ENCODE measurements at regions not wholly inside any gene's neighbourhood (a gene's known extent, or its start where the extent isn't known, plus 50 kb on each side); places are given as distances from the start of the nearest gene placed in this dataset.

GRCh38 chr13:105579821-105580710 lies 955.4 kb downstream of the EFNB2 start:
- H3K27ac ChIP-seq (ENCODE audit: insufficient read depth, low read length, poor library complexity, severe bottlenecking): no peak overlapping the region
- DNase-seq: no peak
- no peaks in the 10 kb centered on the region for H3K36me3 ChIP-seq (ENCODE audit: control insufficient read depth, insufficient read depth, low read length)
- H3K27me3 ChIP-seq (replicated peaks; ENCODE audit: control insufficient read depth, insufficient read depth, low read length, poor library complexity, severe bottlenecking): no peaks in the 10 kb centered on the region
- H3K9me3 ChIP-seq (ENCODE audit: control insufficient read depth, low read length): no peaks in the 10 kb centered on the region
- no peaks in the 10 kb centered on the region for H3K4me1 ChIP-seq (ENCODE audit: control insufficient read depth, insufficient read depth, low read length, poor library complexity, severe bottlenecking)
- no peak overlapping the region for H3K4me3 ChIP-seq (ENCODE audit: insufficient read depth, low read depth, low read length, poor library complexity, severe bottlenecking)

DNA sequence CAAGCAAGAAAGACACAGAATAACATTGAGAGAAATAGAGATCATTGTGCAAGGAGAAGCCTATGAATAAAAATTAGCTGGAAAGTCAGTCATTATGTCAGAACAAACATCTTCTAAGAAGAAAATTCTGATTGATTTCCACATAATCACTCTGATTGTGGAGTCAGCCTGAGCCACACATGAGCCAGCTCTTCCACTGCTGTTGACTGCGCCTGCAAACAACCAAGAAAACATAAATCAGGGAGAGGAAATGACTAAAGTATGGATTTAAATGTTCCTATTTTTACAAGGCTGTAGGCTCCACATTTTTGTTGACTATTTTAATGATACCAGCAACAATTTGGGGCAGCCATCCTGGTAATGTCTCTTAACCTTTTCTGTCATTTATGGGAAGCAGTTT lies 962.3 kb downstream of the EFNB2 start:
- Histone ChIP-seq H3K4me3 (ENCODE audit: insufficient read depth, low read depth, low read length, poor library complexity, severe bottlenecking) (no peak overlapping the region), H3K4me1 (ENCODE audit: control insufficient read depth, insufficient read depth, low read length, poor library complexity, severe bottlenecking) (no peaks in the 10 kb centered on the region), H3K36me3 (ENCODE audit: control insufficient read depth, insufficient read depth, low read length) (no peaks in the 10 kb centered on the region), H3K27ac (ENCODE audit: insufficient read depth, low read length, poor library complexity, severe bottlenecking) (no peak overlapping the region), H3K27me3 (replicated peaks; ENCODE audit: control insufficient read depth, insufficient read depth, low read length, poor library complexity, severe bottlenecking) (no peaks in the 10 kb centered on the region), H3K9me3 (ENCODE audit: control insufficient read depth, low read length) (no peaks in the 10 kb centered on the region)
- no peak for DNase-seq

GRCh38 chr13:105572401-105572800 lies 963.1 kb downstream of the EFNB2 start:
- Histone ChIP-seq H3K9me3 (ENCODE audit: control insufficient read depth, low read length) (no peaks in the 10 kb centered on the region), H3K27ac (ENCODE audit: insufficient read depth, low read length, poor library complexity, severe bottlenecking) (no peak overlapping the region), H3K4me1 (ENCODE audit: control insufficient read depth, insufficient read depth, low read length, poor library complexity, severe bottlenecking) (no peaks in the 10 kb centered on the region), H3K4me3 (ENCODE audit: insufficient read depth, low read depth, low read length, poor library complexity, severe bottlenecking) (no peak overlapping the region), H3K27me3 (replicated peaks; ENCODE audit: control insufficient read depth, insufficient read depth, low read length, poor library complexity, severe bottlenecking) (no peaks in the 10 kb centered on the region), H3K36me3 (ENCODE audit: control insufficient read depth, insufficient read depth, low read length) (no peaks in the 10 kb centered on the region)
- DNase-seq: no peak

DNA sequence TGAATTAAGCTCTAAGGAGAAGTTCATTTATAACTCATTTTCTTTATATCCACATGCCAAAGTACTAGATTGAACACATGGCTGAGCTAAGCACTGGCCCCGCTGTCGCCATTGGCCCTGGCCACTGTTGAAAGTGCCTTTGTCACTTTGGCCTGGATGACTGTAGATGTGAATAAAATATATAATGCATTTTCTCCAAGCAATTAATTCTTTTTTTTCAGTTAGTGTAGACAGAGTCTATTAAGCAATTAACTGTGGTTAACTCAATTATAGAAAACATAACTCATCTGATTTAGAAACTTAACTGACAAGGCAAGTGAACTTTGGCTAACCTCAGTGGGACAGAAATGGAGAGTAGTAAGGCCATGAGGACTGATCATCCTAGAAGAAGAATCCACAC lies 965.6 kb downstream of the EFNB2 start:
- H3K27ac ChIP-seq (ENCODE audit: insufficient read depth, low read length, poor library complexity, severe bottlenecking): no peak overlapping the region
- H3K4me3 ChIP-seq (ENCODE audit: insufficient read depth, low read depth, low read length, poor library complexity, severe bottlenecking): no peak overlapping the region
- H3K4me1 ChIP-seq (ENCODE audit: control insufficient read depth, insufficient read depth, low read length, poor library complexity, severe bottlenecking): no peaks in the 10 kb centered on the region
- H3K9me3 ChIP-seq (ENCODE audit: control insufficient read depth, low read length): no peaks in the 10 kb centered on the region
- DNase-seq: no peak
- H3K27me3 ChIP-seq (replicated peaks; ENCODE audit: control insufficient read depth, insufficient read depth, low read length, poor library complexity, severe bottlenecking): no peaks in the 10 kb centered on the region
- no peaks in the 10 kb centered on the region for H3K36me3 ChIP-seq (ENCODE audit: control insufficient read depth, insufficient read depth, low read length)

GRCh38 chr13:105567951-105568525 lies 967.4 kb downstream of the EFNB2 start:
- no peak overlapping the region for H3K4me3 ChIP-seq (ENCODE audit: insufficient read depth, low read depth, low read length, poor library complexity, severe bottlenecking)
- H3K27ac ChIP-seq (ENCODE audit: insufficient read depth, low read length, poor library complexity, severe bottlenecking): no peak overlapping the region
- no peaks in the 10 kb centered on the region for H3K27me3 ChIP-seq (replicated peaks; ENCODE audit: control insufficient read depth, insufficient read depth, low read length, poor library complexity, severe bottlenecking)
- H3K36me3 ChIP-seq (ENCODE audit: control insufficient read depth, insufficient read depth, low read length): no peaks in the 10 kb centered on the region
- no peaks in the 10 kb centered on the region for H3K9me3 ChIP-seq (ENCODE audit: control insufficient read depth, low read length)
- DNase-seq: no peak
- H3K4me1 ChIP-seq (ENCODE audit: control insufficient read depth, insufficient read depth, low read length, poor library complexity, severe bottlenecking): no peaks in the 10 kb centered on the region

DNA sequence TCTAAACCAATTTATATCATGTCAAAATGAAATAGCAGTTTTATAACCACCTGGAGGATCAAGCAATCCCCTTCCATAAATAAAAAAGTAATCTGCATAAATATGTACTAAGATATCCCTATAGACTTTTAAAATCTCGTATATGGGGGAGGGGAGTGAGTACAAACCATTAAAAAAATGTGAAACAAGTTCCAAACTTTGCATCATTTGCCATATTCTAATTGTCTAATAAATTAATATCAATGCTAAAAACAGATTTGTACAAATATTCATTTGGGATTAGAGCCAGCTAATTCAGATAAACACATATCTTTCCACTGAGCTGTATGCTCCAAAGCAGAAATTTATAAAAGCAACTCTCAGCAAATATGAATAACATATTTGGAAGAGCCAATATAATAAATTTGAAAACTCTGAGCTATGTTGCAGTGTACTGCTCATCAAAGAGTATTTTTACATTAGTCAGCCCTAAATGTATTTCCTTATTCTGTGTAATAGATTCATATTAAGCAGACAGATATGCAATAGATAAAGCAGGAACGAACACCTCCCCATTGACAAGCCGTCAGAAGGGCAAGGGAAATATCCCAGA lies 970.2 kb downstream of the EFNB2 start:
- H3K4me3 ChIP-seq (ENCODE audit: insufficient read depth, low read depth, low read length, poor library complexity, severe bottlenecking): no peak overlapping the region
- no peaks in the 10 kb centered on the region for H3K27me3 ChIP-seq (replicated peaks; ENCODE audit: control insufficient read depth, insufficient read depth, low read length, poor library complexity, severe bottlenecking)
- H3K27ac ChIP-seq (ENCODE audit: insufficient read depth, low read length, poor library complexity, severe bottlenecking): no peak overlapping the region
- H3K9me3 ChIP-seq (ENCODE audit: control insufficient read depth, low read length): no peaks in the 10 kb centered on the region
- H3K4me1 ChIP-seq (ENCODE audit: control insufficient read depth, insufficient read depth, low read length, poor library complexity, severe bottlenecking): no peaks in the 10 kb centered on the region
- H3K36me3 ChIP-seq (ENCODE audit: control insufficient read depth, insufficient read depth, low read length): no peaks in the 10 kb centered on the region
- DNase-seq: no peak

DNA sequence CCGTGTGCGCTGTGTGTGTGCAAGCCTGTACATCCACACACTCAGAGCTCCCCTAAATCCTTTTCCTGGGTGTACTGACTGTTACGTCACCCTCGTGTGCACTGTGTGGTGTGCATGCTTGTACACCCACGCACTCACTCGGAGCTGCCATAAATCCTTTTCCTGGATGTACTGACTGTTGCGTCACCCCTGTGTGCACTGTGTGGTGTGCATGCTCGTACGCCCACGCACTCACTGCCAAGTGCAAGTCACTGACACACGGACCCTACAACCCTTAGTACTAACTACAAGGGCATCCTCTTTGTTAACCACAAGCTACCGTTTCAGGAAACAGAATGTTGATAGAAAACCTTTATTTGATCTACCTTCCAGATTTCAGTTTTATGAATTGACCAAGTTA lies 983.4 kb downstream of the EFNB2 start:
- H3K27ac ChIP-seq (ENCODE audit: insufficient read depth, low read length, poor library complexity, severe bottlenecking): no peak overlapping the region
- H3K36me3 ChIP-seq (ENCODE audit: control insufficient read depth, insufficient read depth, low read length): no peaks in the 10 kb centered on the region
- no peak for DNase-seq
- no peaks in the 10 kb centered on the region for H3K4me1 ChIP-seq (ENCODE audit: control insufficient read depth, insufficient read depth, low read length, poor library complexity, severe bottlenecking)
- no peaks in the 10 kb centered on the region for H3K27me3 ChIP-seq (replicated peaks; ENCODE audit: control insufficient read depth, insufficient read depth, low read length, poor library complexity, severe bottlenecking)
- H3K9me3 ChIP-seq (ENCODE audit: control insufficient read depth, low read length): no peaks in the 10 kb centered on the region
- H3K4me3 ChIP-seq (ENCODE audit: insufficient read depth, low read depth, low read length, poor library complexity, severe bottlenecking): no peak overlapping the region

GRCh38 chr13:105547851-105548250 lies 987.6 kb downstream of the EFNB2 start:
- Histone ChIP-seq H3K9me3 (ENCODE audit: control insufficient read depth, low read length) (no peaks in the 10 kb centered on the region), H3K27ac (ENCODE audit: insufficient read depth, low read length, poor library complexity, severe bottlenecking) (no peak overlapping the region), H3K4me1 (ENCODE audit: control insufficient read depth, insufficient read depth, low read length, poor library complexity, severe bottlenecking) (no peaks in the 10 kb centered on the region), H3K27me3 (replicated peaks; ENCODE audit: control insufficient read depth, insufficient read depth, low read length, poor library complexity, severe bottlenecking) (no peaks in the 10 kb centered on the region), H3K4me3 (ENCODE audit: insufficient read depth, low read depth, low read length, poor library complexity, severe bottlenecking) (no peak overlapping the region), H3K36me3 (ENCODE audit: control insufficient read depth, insufficient read depth, low read length) (no peaks in the 10 kb centered on the region)
- no peak for DNase-seq

DNA sequence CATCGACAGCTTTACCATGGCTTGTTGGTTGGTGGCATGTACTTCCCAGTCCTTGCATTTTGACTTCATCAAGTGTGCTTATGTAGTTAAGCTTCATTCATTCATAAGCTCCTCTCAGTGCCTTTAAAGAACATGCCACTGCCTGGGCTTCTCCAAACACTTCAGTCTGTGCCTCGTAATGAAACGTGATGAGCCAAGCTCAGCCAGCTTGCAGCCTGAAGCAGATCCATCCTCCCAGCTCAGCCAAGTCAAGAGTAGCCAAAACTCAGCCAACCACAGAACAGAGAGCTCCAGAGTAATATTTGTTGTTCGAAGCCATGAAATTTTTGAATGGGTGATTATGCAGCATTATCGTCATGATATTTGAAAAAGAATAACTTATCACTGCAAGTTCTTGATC lies 989.7 kb downstream of the EFNB2 start:
- Histone ChIP-seq H3K27ac (ENCODE audit: insufficient read depth, low read length, poor library complexity, severe bottlenecking) (no peak overlapping the region), H3K9me3 (ENCODE audit: control insufficient read depth, low read length) (no peaks in the 10 kb centered on the region), H3K4me1 (ENCODE audit: control insufficient read depth, insufficient read depth, low read length, poor library complexity, severe bottlenecking) (no peaks in the 10 kb centered on the region), H3K27me3 (replicated peaks; ENCODE audit: control insufficient read depth, insufficient read depth, low read length, poor library complexity, severe bottlenecking) (no peaks in the 10 kb centered on the region), H3K36me3 (ENCODE audit: control insufficient read depth, insufficient read depth, low read length) (no peaks in the 10 kb centered on the region), H3K4me3 (ENCODE audit: insufficient read depth, low read depth, low read length, poor library complexity, severe bottlenecking) (no peak overlapping the region)
- no peak for DNase-seq

GRCh38 chr13:105543742-105544141 lies 991.7 kb downstream of the EFNB2 start:
- Histone ChIP-seq H3K36me3 (ENCODE audit: control insufficient read depth, insufficient read depth, low read length) (no peaks in the 10 kb centered on the region), H3K9me3 (ENCODE audit: control insufficient read depth, low read length) (no peaks in the 10 kb centered on the region), H3K27ac (ENCODE audit: insufficient read depth, low read length, poor library complexity, severe bottlenecking) (no peak overlapping the region), H3K27me3 (replicated peaks; ENCODE audit: control insufficient read depth, insufficient read depth, low read length, poor library complexity, severe bottlenecking) (no peaks in the 10 kb centered on the region), H3K4me3 (ENCODE audit: insufficient read depth, low read depth, low read length, poor library complexity, severe bottlenecking) (no peak overlapping the region), H3K4me1 (ENCODE audit: control insufficient read depth, insufficient read depth, low read length, poor library complexity, severe bottlenecking) (no peaks in the 10 kb centered on the region)
- DNase-seq: no peak
